NCI-H345 treated with DMSO at 0.1 percent for 48 hours (cell line): ENCODE measurements at regions not wholly inside any gene's neighbourhood (a gene's known extent, or its start where the extent isn't known, plus 50 kb on each side); places are given as distances from the start of the nearest gene placed in this dataset.

Experiments
- DNase-seq: peaks from one replicate; lab custom pipeline; 2025; ENCODE audit not compliant: unreplicated experiment; lab: John Stamatoyannopoulos, UW

GRCh38 chr7:109121599-109122300 is 552.1 kb downstream of the DNAJB9 start:
- no peak for DNase-seq

- DNase-seq: no peak
Measured at GRCh38 chr7:109125001-109125400, 555.3 kb downstream of the DNAJB9 start.

- DNase-seq: no peak
Measured at GRCh38 chr7:109126404-109127050, 556.9 kb downstream of the DNAJB9 start.

GRCh38 chr7:109127145-109127544 is 557.5 kb downstream of the DNAJB9 start:
- no peak for DNase-seq

GRCh38 chr7:109131141-109131540 is 561.5 kb downstream of the DNAJB9 start:
- no peak for DNase-seq

- no peak for DNase-seq
Measured at GRCh38 chr7:109136893-109137292, 567.2 kb downstream of the DNAJB9 start.

GRCh38 chr7:109154748-109155147 is 585.1 kb downstream of the DNAJB9 start:
- no peak for DNase-seq

- DNase-seq: no peak
Measured at GRCh38 chr7:109158246-109158645, 588.6 kb downstream of the DNAJB9 start.

GRCh38 chr7:109176661-109177060 is 607.0 kb downstream of the DNAJB9 start:
- DNase-seq: no peak

- DNase-seq: no peak
Measured at GRCh38 chr7:109178342-109178741, 608.7 kb downstream of the DNAJB9 start.

- DNase-seq: no peak
Measured at GRCh38 chr7:109179601-109180000, 609.9 kb downstream of the DNAJB9 start.

GRCh38 chr7:109190766-109191398 is 621.2 kb downstream of the DNAJB9 start:
- no peak for DNase-seq

GRCh38 chr7:109206196-109206595 is 636.5 kb downstream of the DNAJB9 start:
- DNase-seq: no peak

GRCh38 chr7:109213081-109213480 is 643.4 kb downstream of the DNAJB9 start:
- DNase-seq: no peak

- DNase-seq: no peak
Measured at GRCh38 chr7:109215341-109215740, 645.7 kb downstream of the DNAJB9 start.

GRCh38 chr7:109224100-109224499 is 654.4 kb downstream of the DNAJB9 start:
- no peak for DNase-seq

GRCh38 chr7:109226699-109227098 is 657.0 kb downstream of the DNAJB9 start:
- DNase-seq: no peak

GRCh38 chr7:109235316-109235715 is 665.6 kb downstream of the DNAJB9 start:
- DNase-seq: no peak

GRCh38 chr7:109246330-109247077 is 676.8 kb downstream of the DNAJB9 start:
- DNase-seq: no peak

- DNase-seq: no peak
Measured at GRCh38 chr7:109256762-109257560, 687.3 kb downstream of the DNAJB9 start.

GRCh38 chr7:109259151-109259550 is 689.5 kb downstream of the DNAJB9 start:
- no peak for DNase-seq
